Lower leg skin (tissue), 3 donors: ENCODE measurements at regions not wholly inside any gene's neighbourhood (a gene's known extent, or its start where the extent isn't known, plus 50 kb on each side); places are given as distances from the start of the nearest gene placed in this dataset.

Source experiments
- POLR2A ChIP-seq, 2 donors: fragments of 450-650 bp; IDR thresholded peaks; one replicate each; pipeline ENCODE4 v1.6.1; 2016 to 2017; ENCODE audit warnings: antibody characterized with exemption in 2 of 2, mild to moderate bottlenecking in 1 of 2, moderate library complexity in 1 of 2
- TF ChIP-seq, protein P1 (sequence below), 3 donors: fragments of 450-650 bp; IDR thresholded peaks; one replicate each; pipeline ENCODE4 v1.5.1; 2016; ENCODE audit warnings: antibody characterized with exemption in 3 of 3, mild to moderate bottlenecking in 3 of 3, moderate library complexity in 2 of 3

DNA sequence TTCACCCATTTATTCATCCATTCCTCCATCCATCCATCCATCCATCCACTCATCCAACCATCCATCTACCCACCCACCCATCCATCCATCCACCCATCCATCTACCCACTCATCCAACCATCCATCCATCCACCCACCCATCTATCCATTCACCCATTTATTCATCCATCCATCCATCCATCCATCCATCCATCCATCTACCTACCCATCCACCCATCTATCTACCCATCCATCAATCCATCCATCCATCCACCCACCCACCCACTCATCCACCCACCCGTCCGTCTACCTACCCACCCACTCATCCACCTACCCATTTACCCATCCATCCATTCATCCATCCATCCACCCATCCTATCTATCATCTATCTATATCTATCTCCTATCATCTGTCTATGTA, 169.4 kb upstream of the SHH start:
- TF ChIP-seq POLR2A (IDR thresholded peaks at IDR 0.05): no peak
- TF ChIP-seq, protein P1, sequence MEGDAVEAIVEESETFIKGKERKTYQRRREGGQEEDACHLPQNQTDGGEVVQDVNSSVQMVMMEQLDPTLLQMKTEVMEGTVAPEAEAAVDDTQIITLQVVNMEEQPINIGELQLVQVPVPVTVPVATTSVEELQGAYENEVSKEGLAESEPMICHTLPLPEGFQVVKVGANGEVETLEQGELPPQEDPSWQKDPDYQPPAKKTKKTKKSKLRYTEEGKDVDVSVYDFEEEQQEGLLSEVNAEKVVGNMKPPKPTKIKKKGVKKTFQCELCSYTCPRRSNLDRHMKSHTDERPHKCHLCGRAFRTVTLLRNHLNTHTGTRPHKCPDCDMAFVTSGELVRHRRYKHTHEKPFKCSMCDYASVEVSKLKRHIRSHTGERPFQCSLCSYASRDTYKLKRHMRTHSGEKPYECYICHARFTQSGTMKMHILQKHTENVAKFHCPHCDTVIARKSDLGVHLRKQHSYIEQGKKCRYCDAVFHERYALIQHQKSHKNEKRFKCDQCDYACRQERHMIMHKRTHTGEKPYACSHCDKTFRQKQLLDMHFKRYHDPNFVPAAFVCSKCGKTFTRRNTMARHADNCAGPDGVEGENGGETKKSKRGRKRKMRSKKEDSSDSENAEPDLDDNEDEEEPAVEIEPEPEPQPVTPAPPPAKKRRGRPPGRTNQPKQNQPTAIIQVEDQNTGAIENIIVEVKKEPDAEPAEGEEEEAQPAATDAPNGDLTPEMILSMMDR (IDR thresholded peaks at IDR 0.05): no peak
